ENCODE measurements at regions not wholly inside any gene's neighbourhood (a gene's known extent, or its start where the extent isn't known, plus 50 kb on each side); places are given as distances from the start of the nearest gene placed in this dataset.
A peak's percentile ranks its signal among the peaks of the same experiment; 100 is the strongest.

- no peaks in the 10 kb centered on the region for H3K9me3 Mint-ChIP-seq
- DNase-seq = no peak
- H3K27me3 Mint-ChIP-seq (ENCODE audit: low read depth in 2 of 2) = no peaks in the 10 kb centered on the region
- H3K4me1 Mint-ChIP-seq = no peaks in the 10 kb centered on the region
- no peak for TF ChIP-seq CTCF (IDR thresholded peaks at IDR 0.05)
- Histone ChIP-seq H3K36me3 (ENCODE audit: control insufficient read depth, insufficient read depth, low read length) (no peaks in the 10 kb centered on the region), H3K27ac (ENCODE audit: low read length) (no peak overlapping the region), H3K9me3 (ENCODE audit: control insufficient read depth, insufficient read depth, low read length) (no peaks in the 10 kb centered on the region), H3K27me3 (ENCODE audit: control insufficient read depth, insufficient read depth, low read length) (no peaks in the 10 kb centered on the region), H3K4me1 (ENCODE audit: control insufficient read depth, insufficient read depth, low read length) (no peaks in the 10 kb centered on the region), H3K4me3 (ENCODE audit: low read length) (no peak overlapping the region)
- no CpG with 5 or more reads among the region's 1 CpG for WGBS (ENCODE audit: insufficient coverage)
- no peaks in the 10 kb centered on the region for H3K36me3 Mint-ChIP-seq
- no peak overlapping the region for H3K27ac Mint-ChIP-seq
- H3K4me3 Mint-ChIP-seq = no peak overlapping the region
- intact Hi-C loops (cut with micrococcal nuclease) = no loop called here
- ATAC-seq = no peak
Observed at GRCh38 chr2:155381436-155381835, 682.9 kb downstream of the KCNJ3 start.

GRCh38 chr2:155379494-155379893 is 681.0 kb downstream of the KCNJ3 start:
- intact Hi-C loops (cut with micrococcal nuclease) = no loop called here
- DNase-seq (no peak), ATAC-seq (no peak)
- Mint-ChIP-seq H3K36me3 (no peaks in the 10 kb centered on the region), H3K4me1 (no peaks in the 10 kb centered on the region), H3K27me3 (ENCODE audit: low read depth in 2 of 2) (no peaks in the 10 kb centered on the region), H3K4me3 (no peak overlapping the region), H3K9me3 (no peaks in the 10 kb centered on the region), H3K27ac (no peak overlapping the region)
- no peaks in the 10 kb centered on the region for H3K9me3 ChIP-seq (ENCODE audit: control insufficient read depth, insufficient read depth, low read length)
- H3K36me3 ChIP-seq (ENCODE audit: control insufficient read depth, insufficient read depth, low read length) = no peaks in the 10 kb centered on the region
- H3K4me1 ChIP-seq (ENCODE audit: control insufficient read depth, insufficient read depth, low read length) = no peaks in the 10 kb centered on the region
- TF ChIP-seq CTCF (IDR thresholded peaks at IDR 0.05) = no peak
- 50% methylated on average over 2 of the region's 2 CpGs for WGBS (ENCODE audit: insufficient coverage)
- no peak overlapping the region for H3K27ac ChIP-seq (ENCODE audit: low read length)
- no peaks in the 10 kb centered on the region for H3K27me3 ChIP-seq (ENCODE audit: control insufficient read depth, insufficient read depth, low read length)
- no peak overlapping the region for H3K4me3 ChIP-seq (ENCODE audit: low read length)

GRCh38 chr2:155377931-155378444 is 679.5 kb downstream of the KCNJ3 start:
- Mint-ChIP-seq H3K27me3 (ENCODE audit: low read depth in 2 of 2) (no peaks in the 10 kb centered on the region), H3K4me1 (no peaks in the 10 kb centered on the region), H3K4me3 (no peak overlapping the region), H3K27ac (no peak overlapping the region), H3K9me3 (no peaks in the 10 kb centered on the region), H3K36me3 (no peaks in the 10 kb centered on the region)
- no peaks in the 10 kb centered on the region for H3K36me3 ChIP-seq (ENCODE audit: control insufficient read depth, insufficient read depth, low read length)
- no peak overlapping the region for H3K27ac ChIP-seq (ENCODE audit: low read length)
- H3K27me3 ChIP-seq (ENCODE audit: control insufficient read depth, insufficient read depth, low read length) = no peaks in the 10 kb centered on the region
- DNase-seq (no peak), ATAC-seq (no peak)
- no peak for TF ChIP-seq CTCF (IDR thresholded peaks at IDR 0.05)
- H3K4me1 ChIP-seq (ENCODE audit: control insufficient read depth, insufficient read depth, low read length) = no peaks in the 10 kb centered on the region
- no CpG with 5 or more reads among the region's 1 CpG for WGBS (ENCODE audit: insufficient coverage)
- intact Hi-C loops (cut with micrococcal nuclease) = no loop called here
- no peaks in the 10 kb centered on the region for H3K9me3 ChIP-seq (ENCODE audit: control insufficient read depth, insufficient read depth, low read length)
- H3K4me3 ChIP-seq (ENCODE audit: low read length) = no peak overlapping the region

GRCh38 chr2:155377266-155377680 is 678.8 kb downstream of the KCNJ3 start:
- no peaks in the 10 kb centered on the region for H3K9me3 Mint-ChIP-seq
- intact Hi-C loops (cut with micrococcal nuclease) = no loop called here
- no peak overlapping the region for H3K27ac Mint-ChIP-seq
- ATAC-seq = no peak
- Histone ChIP-seq H3K4me1 (ENCODE audit: control insufficient read depth, insufficient read depth, low read length) (no peaks in the 10 kb centered on the region), H3K27me3 (ENCODE audit: control insufficient read depth, insufficient read depth, low read length) (no peaks in the 10 kb centered on the region), H3K4me3 (ENCODE audit: low read length) (no peak overlapping the region), H3K36me3 (ENCODE audit: control insufficient read depth, insufficient read depth, low read length) (no peaks in the 10 kb centered on the region), H3K9me3 (ENCODE audit: control insufficient read depth, insufficient read depth, low read length) (no peaks in the 10 kb centered on the region), H3K27ac (ENCODE audit: low read length) (no peak overlapping the region)
- no peak overlapping the region for H3K4me3 Mint-ChIP-seq
- TF ChIP-seq CTCF (IDR thresholded peaks at IDR 0.05) = no peak
- DNase-seq = peak in 1 of 2 donors; percentile 11
- no peaks in the 10 kb centered on the region for H3K36me3 Mint-ChIP-seq
- no peaks in the 10 kb centered on the region for H3K27me3 Mint-ChIP-seq (ENCODE audit: low read depth in 2 of 2)
- no peaks in the 10 kb centered on the region for H3K4me1 Mint-ChIP-seq
- 52% methylated on average over 3 of the region's 5 CpGs for whole genome bisulfite sequencing (ENCODE audit: insufficient coverage)

Measured in natural killer cell (primary cell).